ENCODE measurements at regions not wholly inside any gene's neighbourhood (a gene's known extent, or its start where the extent isn't known, plus 50 kb on each side); places are given as distances from the start of the nearest gene placed in this dataset.

- no peak for DNase-seq (ENCODE audit: low read depth in 2 of 3, low spot score in 1 of 3)
Observed at GRCh38 chr4:186886759-186887158, 163.1 kb upstream of the FAT1 start.

GRCh38 chr4:186887291-186887700 is 163.6 kb upstream of the FAT1 start:
- no peak for DNase-seq (ENCODE audit: low read depth in 2 of 3, low spot score in 1 of 3)

DNA sequence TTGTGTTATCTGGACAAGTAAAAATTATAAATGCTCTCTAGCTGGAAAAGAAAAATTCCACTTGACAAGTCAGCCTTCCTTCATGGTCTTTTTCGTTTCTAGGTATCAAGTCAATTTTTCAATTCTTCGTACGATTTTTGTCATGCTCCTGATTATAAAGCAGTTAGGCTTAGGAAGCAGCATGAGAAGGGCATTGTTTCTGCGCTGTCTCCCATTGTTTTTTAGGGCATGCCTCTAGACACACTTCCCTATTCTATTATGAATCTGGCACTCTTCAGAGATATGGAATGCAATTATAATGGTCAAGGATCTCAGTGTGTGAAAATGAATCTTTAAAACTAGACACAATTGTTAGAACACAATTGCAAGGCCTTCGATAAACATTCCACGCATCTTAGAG is 164.1 kb upstream of the FAT1 start:
- DNase-seq (ENCODE audit: low read depth in 2 of 3, low spot score in 1 of 3), result no peak

DNA sequence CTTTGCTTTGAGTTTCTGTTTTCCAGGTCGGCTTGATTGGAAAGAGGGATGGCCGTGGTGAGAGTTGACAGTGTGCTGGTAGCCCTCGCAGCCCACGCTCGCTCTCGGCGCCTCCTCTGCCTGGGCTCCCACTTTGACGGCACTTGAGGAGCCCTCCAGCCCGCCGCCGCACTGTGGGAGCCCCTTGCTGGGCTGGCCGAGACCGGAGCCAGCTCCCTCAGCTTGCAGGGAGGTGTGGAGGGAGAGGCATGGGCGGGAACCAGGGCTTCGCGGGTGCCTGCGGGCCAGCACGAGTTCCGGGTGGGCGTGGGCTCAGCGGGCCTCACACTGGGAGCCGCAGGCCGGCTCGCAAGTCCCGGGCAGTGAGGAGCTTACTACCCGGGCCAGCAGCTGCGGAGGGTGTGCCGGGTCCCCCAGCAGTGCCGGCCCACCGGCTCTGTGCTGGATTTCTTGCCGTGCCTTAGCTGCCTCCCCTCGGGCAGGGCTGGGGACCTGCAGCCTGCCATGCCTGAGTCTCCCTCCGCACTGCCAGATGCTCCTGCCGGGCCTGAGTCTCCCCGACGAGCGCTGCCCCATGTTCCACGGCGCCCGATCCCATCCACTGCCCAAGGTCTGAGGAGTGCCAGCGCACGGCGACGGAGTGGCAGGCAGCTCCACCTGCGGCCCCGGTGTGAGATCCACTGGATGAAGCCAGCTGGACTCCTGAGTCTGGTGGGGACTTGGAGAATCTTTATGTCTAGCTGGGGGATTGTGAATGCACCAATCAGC is 166.4 kb upstream of the FAT1 start:
- DNase-seq (ENCODE audit: low read depth in 2 of 3, low spot score in 1 of 3), result no peak

- no peak for DNase-seq (ENCODE audit: low read depth in 2 of 3, low spot score in 1 of 3)
Observed at GRCh38 chr4:186891859-186892486, 168.3 kb upstream of the FAT1 start.

GRCh38 chr4:186898367-186898766 is 174.7 kb upstream of the FAT1 start:
- DNase-seq (ENCODE audit: low read depth in 2 of 3, low spot score in 1 of 3), result no peak

- no peak for DNase-seq (ENCODE audit: low read depth in 2 of 3, low spot score in 1 of 3)
Observed at GRCh38 chr4:186900232-186900900, 176.7 kb upstream of the FAT1 start.

DNA sequence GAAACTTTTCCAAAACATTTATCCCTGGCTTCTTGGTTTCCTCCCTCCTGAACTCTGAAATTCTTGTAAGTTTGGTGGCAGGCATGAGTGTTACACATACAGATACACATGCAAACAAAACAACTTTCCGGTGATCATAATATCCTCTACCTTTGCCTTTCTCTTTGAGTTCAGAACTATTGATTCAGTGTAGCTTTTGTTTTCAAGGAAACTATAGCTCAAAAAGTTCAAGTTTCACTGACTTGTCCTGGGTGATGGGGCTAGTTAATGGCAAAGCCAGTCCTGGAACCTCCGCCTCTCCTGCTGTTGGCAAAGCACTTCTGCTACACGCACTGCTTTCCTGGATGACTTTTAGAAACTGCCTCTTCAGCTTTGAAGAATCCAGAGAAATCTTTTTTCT is 177.3 kb upstream of the FAT1 start:
- DNase-seq (ENCODE audit: low read depth in 2 of 3, low spot score in 1 of 3), result no peak

- DNase-seq (ENCODE audit: low read depth in 2 of 3, low spot score in 1 of 3), result no peak
Observed at GRCh38 chr4:186901850-186902249, 178.2 kb upstream of the FAT1 start.

GRCh38 chr4:186902361-186902760 is 178.7 kb upstream of the FAT1 start:
- DNase-seq (ENCODE audit: low read depth in 2 of 3, low spot score in 1 of 3), result no peak

- no peak for DNase-seq (ENCODE audit: low read depth in 2 of 3, low spot score in 1 of 3)
Observed at GRCh38 chr4:186904101-186904500, 180.4 kb upstream of the FAT1 start.

GRCh38 chr4:186906722-186907121 is 183.1 kb upstream of the FAT1 start:
- no peak for DNase-seq (ENCODE audit: low read depth in 2 of 3, low spot score in 1 of 3)

DNA sequence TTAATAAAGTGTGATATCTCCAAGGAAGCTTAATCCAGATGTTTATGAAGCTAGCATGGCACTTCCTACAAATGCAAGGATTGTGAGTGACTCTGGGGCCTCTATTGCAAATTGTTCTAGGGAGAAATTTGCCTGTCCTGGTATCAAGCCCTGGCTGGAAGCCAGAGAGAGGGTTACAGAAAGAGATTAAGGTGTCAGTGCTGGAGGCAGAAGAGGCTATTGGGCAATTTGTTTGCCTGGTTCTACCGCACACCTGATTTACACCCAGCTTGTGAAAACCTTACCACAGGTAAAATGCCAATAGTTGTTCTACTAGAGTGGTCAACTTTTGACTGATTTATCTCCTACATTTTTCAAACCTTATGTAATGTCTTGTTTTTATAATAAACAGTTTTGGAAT is 186.7 kb upstream of the FAT1 start:
- no peak for DNase-seq (ENCODE audit: low read depth in 2 of 3, low spot score in 1 of 3)

DNA sequence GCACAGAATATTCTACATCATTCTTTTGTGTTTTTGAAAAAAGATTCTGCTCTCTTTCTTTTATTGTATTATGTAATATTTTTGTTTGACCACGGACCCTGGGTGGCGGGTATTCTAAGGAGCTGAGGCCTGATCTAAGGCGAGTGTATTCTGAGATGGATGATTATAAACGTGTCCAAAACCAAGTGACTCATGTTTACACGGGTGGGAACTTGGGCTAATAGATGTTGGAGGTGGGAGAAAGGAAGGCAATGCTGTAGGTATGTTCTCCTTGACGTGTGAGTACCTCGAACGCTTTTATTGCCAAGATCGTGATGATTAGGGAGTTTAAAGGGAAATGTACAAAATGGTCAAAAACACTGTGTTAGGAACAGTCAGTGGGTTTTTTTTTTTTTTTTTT is 188.9 kb upstream of the FAT1 start:
- DNase-seq (ENCODE audit: low read depth in 2 of 3, low spot score in 1 of 3), result no peak

GRCh38 chr4:186915816-186916215 is 192.2 kb upstream of the FAT1 start:
- DNase-seq (ENCODE audit: low read depth in 2 of 3, low spot score in 1 of 3), result no peak

DNA sequence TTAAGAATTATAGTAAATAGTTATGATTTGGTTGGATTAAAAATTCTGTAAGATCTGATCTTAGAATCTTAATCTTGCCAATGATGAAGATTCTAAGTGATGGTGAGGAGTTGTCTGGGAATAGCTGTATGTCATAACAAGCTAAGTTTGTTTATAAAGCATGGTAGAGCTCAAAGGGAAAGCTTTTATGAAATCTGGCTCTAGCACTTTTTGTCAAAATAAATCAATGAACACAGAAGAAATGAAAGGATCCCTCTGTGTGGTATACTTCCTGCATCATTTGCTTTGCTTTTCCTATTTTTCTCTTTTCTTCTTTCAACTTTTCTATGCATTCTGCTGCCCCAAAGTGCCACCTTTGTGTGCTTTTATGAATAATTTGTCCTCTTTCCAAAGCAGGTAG is 193.5 kb upstream of the FAT1 start:
- no peak for DNase-seq (ENCODE audit: low read depth in 2 of 3, low spot score in 1 of 3)

DNA sequence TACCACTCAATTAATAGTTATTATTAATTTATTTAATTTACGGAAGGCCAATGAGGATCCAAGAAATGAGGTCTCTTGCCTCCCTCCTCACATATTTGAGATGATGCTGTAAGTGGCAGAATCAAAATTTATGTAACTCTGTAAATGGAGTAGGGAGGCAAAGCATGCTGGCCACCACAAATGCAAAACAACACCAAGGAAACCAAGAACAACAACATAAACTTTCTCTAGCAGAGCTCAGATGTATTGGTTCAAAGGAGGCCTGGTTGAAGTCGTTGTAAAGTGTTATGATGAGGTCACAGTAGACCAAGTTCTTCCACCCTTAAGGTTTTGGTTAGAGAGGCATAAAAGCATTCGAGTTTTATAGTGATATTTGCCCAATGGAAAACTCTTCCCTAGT is 194.8 kb upstream of the FAT1 start:
- DNase-seq (ENCODE audit: low read depth in 2 of 3, low spot score in 1 of 3), result no peak

- DNase-seq (ENCODE audit: low read depth in 2 of 3, low spot score in 1 of 3), result no peak
Observed at GRCh38 chr4:186919340-186919739, 195.7 kb upstream of the FAT1 start.

- no peak for DNase-seq (ENCODE audit: low read depth in 2 of 3, low spot score in 1 of 3)
Observed at GRCh38 chr4:186920483-186920882, 196.8 kb upstream of the FAT1 start.

- DNase-seq (ENCODE audit: low read depth in 2 of 3, low spot score in 1 of 3), result no peak
Observed at GRCh38 chr4:186920992-186921391, 197.3 kb upstream of the FAT1 start.

GRCh38 chr4:186924723-186925122 is 201.1 kb upstream of the FAT1 start:
- DNase-seq (ENCODE audit: low read depth in 2 of 3, low spot score in 1 of 3), result no peak

DNA sequence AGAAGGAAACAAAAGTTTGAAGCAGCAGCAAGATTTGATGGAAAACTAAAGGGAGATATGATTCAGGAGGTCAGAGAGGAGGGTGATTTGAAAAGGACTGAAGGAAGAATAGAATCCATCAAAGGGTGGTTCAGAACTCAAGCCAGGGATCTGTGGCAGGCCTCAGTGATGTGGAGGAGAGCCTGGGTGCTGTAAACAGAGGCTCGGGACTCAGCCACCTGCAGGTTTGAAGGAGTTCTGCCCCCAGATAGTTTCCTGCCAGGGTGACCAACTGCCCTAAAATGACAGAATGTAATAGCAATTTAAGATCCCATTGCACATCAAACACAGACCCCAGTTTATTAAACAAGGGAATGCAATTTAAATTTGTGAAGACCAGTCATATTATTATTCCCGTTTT is 204.0 kb upstream of the FAT1 start:
- DNase-seq (ENCODE audit: low read depth in 2 of 3, low spot score in 1 of 3), result no peak
